Gastrocnemius medialis (tissue), 4 donors: ENCODE measurements at regions not wholly inside any gene's neighbourhood (a gene's known extent, or its start where the extent isn't known, plus 50 kb on each side); places are given as distances from the start of the nearest gene placed in this dataset.
A peak's percentile ranks its signal among the peaks of the same experiment; 100 is the strongest.

Source experiments
- ATAC-seq, 2 donors: fragments of 150-250 bp; one replicate each; pipeline ENCODE4 v1.9.1; 2016
- DNase-seq, 2 donors: peaks; one replicate each; pipeline ENCODE4 v3.0.0-alpha.2; 2019
- H3K27ac ChIP-seq, 4 donors: fragments of 200-600 bp; sonication (generic); 1 replicate in 1 of 4; 2 replicates in 3 of 4; pipeline ENCODE4 v1.5.1; 2016 to 2018; ENCODE audit warnings: mild to moderate bottlenecking in 2 of 4, moderate library complexity in 1 of 4
- H3K27me3 ChIP-seq, 3 donors: fragments of 200-600 bp; sonication (generic) in 2 of 3; 1 replicate in 1 of 3; 2 replicates in 2 of 3; pipeline versions ENCODE4 v1.5.1 to v1.6.0; 2016 to 2019; ENCODE audit warnings: mild to moderate bottlenecking in 1 of 3, moderate library complexity in 1 of 3
- H3K36me3 ChIP-seq, 2 donors: fragments of 200-600 bp; sonication (generic) in 1 of 2; one replicate each; pipeline ENCODE4 v1.5.1; 2017 to 2018
- H3K4me1 ChIP-seq, 2 donors: fragments of 200-600 bp; sonication (generic) in 1 of 2; one replicate each; pipeline ENCODE4 v1.5.1; 2016 to 2017; ENCODE audit warnings: mild to moderate bottlenecking in 2 of 2
- H3K4me3 ChIP-seq, 4 donors: fragments of 200-600 bp; sonication (generic) in 3 of 4; 1 replicate in 1 of 4; 2 replicates in 3 of 4; pipeline ENCODE4 v1.5.1; 2016 to 2019; ENCODE audit warnings: mild to moderate bottlenecking in 2 of 4
- H3K9me3 ChIP-seq, 3 donors: fragments of 200-600 bp; sonication (generic) in 2 of 3; 1 replicate in 1 of 3; 2 replicates in 2 of 3; pipeline ENCODE4 v1.5.1; 2016 to 2019
- CTCF ChIP-seq, 5 experiments: fragments of 450-650 bp in 3 of 5; fragments of 200-600 bp in 2 of 5; sonication (generic) in 2 of 5; IDR thresholded peaks in 4 of 5; conservative IDR thresholded peaks in 1 of 5; 1 replicate in 4 of 5; 2 replicates in 1 of 5; pipeline ENCODE4 v1.5.1; 2016 to 2019; ENCODE audit warnings: antibody characterized with exemption in 5 of 5, mild to moderate bottlenecking in 3 of 5, moderate library complexity in 3 of 5
- POLR2A ChIP-seq, 2 donors: fragments of 450-650 bp; IDR thresholded peaks; one replicate each; pipeline ENCODE4 v1.6.1; 2017; ENCODE audit warnings: antibody characterized with exemption in 2 of 2, mild to moderate bottlenecking in 2 of 2, moderate library complexity in 2 of 2
- in situ Hi-C, 4 donors: fragments of 200-750 bp; cut with MboI; loops; one replicate each; pipeline versions ENCODE4 v1.15.0 to v1.8.0; 2017; ENCODE audit warnings: low sequenced_read_pairs in 4 of 4
- intact Hi-C: fragments of 100-400 bp; cut with DNase I; formaldehyde crosslinking; loops from one replicate; pipeline ENCODE4 v1.15.1; 2023; ENCODE audit warnings: low total_unique reads

- no peaks in the 10 kb centered on the region for H3K36me3 ChIP-seq
- H3K4me3 ChIP-seq, result no peak overlapping the region
- intact Hi-C loops (no loop called here), in situ Hi-C loops (no loop called here)
- ATAC-seq (no peak), DNase-seq (no peak)
- H3K4me1 ChIP-seq, result no peaks in the 10 kb centered on the region
- no peak for TF ChIP-seq CTCF (IDR thresholded peaks at IDR 0.05 in 4 of 5, conservative IDR thresholded peaks at IDR 0.05 in 1 of 5)
- H3K27me3 ChIP-seq, result no peaks in the 10 kb centered on the region
- no peaks in the 10 kb centered on the region for H3K9me3 ChIP-seq
- H3K27ac ChIP-seq, result peak overlapping the region in 1 of 4 donors; percentile 9
These were observed 196.8 kb downstream of the XPNPEP1 start for GRCh38 chr10:109726473-109726872.

GRCh38 chr10:109723305-109723704 lies 200.0 kb downstream of the XPNPEP1 start:
- in situ Hi-C loops (no loop called here), intact Hi-C loops (no loop called here)

GRCh38 chr10:109721453-109722064 lies 201.8 kb downstream of the XPNPEP1 start:
- TF ChIP-seq POLR2A (IDR thresholded peaks at IDR 0.05) (no peak), CTCF (IDR thresholded peaks at IDR 0.05 in 4 of 5, conservative IDR thresholded peaks at IDR 0.05 in 1 of 5) (no peak)
- no peak for ATAC-seq
- Histone ChIP-seq H3K4me3 (no peak overlapping the region), H3K4me1 (no peaks in the 10 kb centered on the region), H3K36me3 (no peaks in the 10 kb centered on the region), H3K27me3 (no peaks in the 10 kb centered on the region), H3K9me3 (no peaks in the 10 kb centered on the region), H3K27ac (no peak overlapping the region)
- in situ Hi-C loops, result no loop called here
- no peak for DNase-seq
- intact Hi-C loops, result no loop called here

More at GRCh38 chr10:109723305-109723704, 200.0 kb downstream of the XPNPEP1 start:
- DNase-seq (no peak), ATAC-seq (no peak)
- Histone ChIP-seq H3K4me1 (no peaks in the 10 kb centered on the region), H3K27me3 (no peaks in the 10 kb centered on the region), H3K9me3 (no peaks in the 10 kb centered on the region), H3K4me3 (no peak overlapping the region), H3K27ac (no peak overlapping the region), H3K36me3 (no peaks in the 10 kb centered on the region)
- TF ChIP-seq POLR2A (IDR thresholded peaks at IDR 0.05) (no peak), CTCF (IDR thresholded peaks at IDR 0.05 in 4 of 5, conservative IDR thresholded peaks at IDR 0.05 in 1 of 5) (no peak)

GRCh38 chr10:109706026-109706560 lies 217.2 kb downstream of the XPNPEP1 start:
- Histone ChIP-seq H3K4me3 (no peak overlapping the region), H3K36me3 (no peaks in the 10 kb centered on the region), H3K27ac (no peak overlapping the region), H3K9me3 (no peaks in the 10 kb centered on the region), H3K27me3 (no peaks in the 10 kb centered on the region), H3K4me1 (no peaks in the 10 kb centered on the region)
- in situ Hi-C loops (no loop called here), intact Hi-C loops (no loop called here)
- no peak for DNase-seq
- ATAC-seq, result no peak
- TF ChIP-seq POLR2A (IDR thresholded peaks at IDR 0.05) (no peak), CTCF (IDR thresholded peaks at IDR 0.05 in 4 of 5, conservative IDR thresholded peaks at IDR 0.05 in 1 of 5) (no peak)
